GM10248 (cell line): ENCODE measurements at regions not wholly inside any gene's neighbourhood (a gene's known extent, or its start where the extent isn't known, plus 50 kb on each side); places are given as distances from the start of the nearest gene placed in this dataset.

Experiments used
- CTCF ChIA-PET: fragments of 300-600 bp; sonication (Branson Sonifier 250); formaldehyde crosslinking; extraction: SDS; loops from one replicate; lab custom pipeline; 2021; ENCODE audit warnings: antibody characterized with exemption; lab: Yijun Ruan, JAX
- POLR2A ChIA-PET: fragments of 350-650 bp; sonication (Branson Sonifier 250); formaldehyde crosslinking; extraction: SDS; loops from one replicate; lab custom pipeline; 2020; ENCODE audit warnings: antibody characterized with exemption; lab: Yijun Ruan, JAX
- DNase-seq: peaks from one replicate; pipeline ENCODE4 v3.0.0; 2012; ENCODE audit errors: extremely low spot score
- TF ChIP-seq, protein P1 (sequence below): IDR thresholded peaks from 2 replicates; pipeline ENCODE4 v1.5.1; 2012; ENCODE audit warnings: mild to moderate bottlenecking, low read depth; ENCODE audit errors: extremely low read depth, missing control alignments, control extremely low read depth

DNA sequence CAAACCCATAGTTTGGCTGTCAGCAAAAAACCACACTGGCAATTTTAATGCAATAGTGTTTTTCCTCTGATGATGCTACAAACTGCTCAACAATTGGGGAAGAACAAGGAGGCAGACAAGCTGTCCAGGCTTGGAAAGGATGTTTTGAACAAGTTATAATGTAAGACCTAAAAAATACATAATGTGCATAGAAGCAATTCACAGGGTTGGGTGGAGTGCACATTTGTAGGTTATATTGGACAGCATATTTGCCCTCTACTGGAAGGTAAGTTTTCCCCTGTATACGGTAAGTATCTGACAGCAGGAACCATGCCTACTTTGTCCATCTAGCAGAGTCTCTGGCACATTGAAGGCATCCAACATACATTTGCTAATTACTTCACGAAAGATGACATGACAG lies 114.3 kb upstream of the PUM3 start:
- TF ChIP-seq, protein P1, sequence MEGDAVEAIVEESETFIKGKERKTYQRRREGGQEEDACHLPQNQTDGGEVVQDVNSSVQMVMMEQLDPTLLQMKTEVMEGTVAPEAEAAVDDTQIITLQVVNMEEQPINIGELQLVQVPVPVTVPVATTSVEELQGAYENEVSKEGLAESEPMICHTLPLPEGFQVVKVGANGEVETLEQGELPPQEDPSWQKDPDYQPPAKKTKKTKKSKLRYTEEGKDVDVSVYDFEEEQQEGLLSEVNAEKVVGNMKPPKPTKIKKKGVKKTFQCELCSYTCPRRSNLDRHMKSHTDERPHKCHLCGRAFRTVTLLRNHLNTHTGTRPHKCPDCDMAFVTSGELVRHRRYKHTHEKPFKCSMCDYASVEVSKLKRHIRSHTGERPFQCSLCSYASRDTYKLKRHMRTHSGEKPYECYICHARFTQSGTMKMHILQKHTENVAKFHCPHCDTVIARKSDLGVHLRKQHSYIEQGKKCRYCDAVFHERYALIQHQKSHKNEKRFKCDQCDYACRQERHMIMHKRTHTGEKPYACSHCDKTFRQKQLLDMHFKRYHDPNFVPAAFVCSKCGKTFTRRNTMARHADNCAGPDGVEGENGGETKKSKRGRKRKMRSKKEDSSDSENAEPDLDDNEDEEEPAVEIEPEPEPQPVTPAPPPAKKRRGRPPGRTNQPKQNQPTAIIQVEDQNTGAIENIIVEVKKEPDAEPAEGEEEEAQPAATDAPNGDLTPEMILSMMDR, result no peak
- DNase-seq, result no peak
- ChIA-PET POLR2A (no interaction called here), CTCF (no interaction called here)

- ChIA-PET POLR2A (no interaction called here), CTCF (no interaction called here)
- TF ChIP-seq, protein P1, result no peak
- DNase-seq, result no peak
These were observed 113.8 kb upstream of the PUM3 start for GRCh38 chr9:2957656-2958200.

- DNase-seq, result no peak
- TF ChIP-seq, protein P1, result no peak
- CTCF ChIA-PET, result interaction anchor here (0.8 to 1.8 kb wide), 3 partner anchors 9 to 98 kb away, joined by 3 read pairs; no protein-coding TSS in a partner anchor
- POLR2A ChIA-PET, result no interaction called here
These were observed 111.7 kb upstream of the PUM3 start for GRCh38 chr9:2955575-2955974.

DNA sequence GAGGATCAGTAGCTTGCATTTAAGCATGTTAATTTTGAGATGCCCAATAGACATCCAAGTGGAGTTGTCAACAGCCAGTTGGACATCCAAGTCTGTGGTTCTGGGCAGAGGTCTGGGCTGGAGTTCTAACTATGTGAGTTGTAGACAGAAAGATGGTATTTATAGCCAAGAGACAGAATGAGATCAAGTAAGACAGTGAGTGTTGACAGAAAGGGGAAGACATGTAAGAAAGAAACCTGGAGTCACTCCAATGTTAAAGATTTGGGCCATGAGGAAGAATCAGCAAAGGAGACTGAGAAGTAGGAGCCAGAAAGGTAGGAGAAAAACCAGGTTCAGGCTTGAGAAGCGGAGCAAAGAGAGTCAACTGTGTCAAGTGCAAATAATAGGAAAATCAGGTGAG lies 95.5 kb upstream of the PUM3 start:
- POLR2A ChIA-PET, result no interaction called here
- CTCF ChIA-PET, result no interaction called here
- DNase-seq, result no peak
- TF ChIP-seq, protein P1, result no peak

- ChIA-PET CTCF (no interaction called here), POLR2A (no interaction called here)
- DNase-seq, result no peak
- TF ChIP-seq, protein P1, result no peak
These were observed 92.3 kb upstream of the PUM3 start for GRCh38 chr9:2936221-2936620.

DNA sequence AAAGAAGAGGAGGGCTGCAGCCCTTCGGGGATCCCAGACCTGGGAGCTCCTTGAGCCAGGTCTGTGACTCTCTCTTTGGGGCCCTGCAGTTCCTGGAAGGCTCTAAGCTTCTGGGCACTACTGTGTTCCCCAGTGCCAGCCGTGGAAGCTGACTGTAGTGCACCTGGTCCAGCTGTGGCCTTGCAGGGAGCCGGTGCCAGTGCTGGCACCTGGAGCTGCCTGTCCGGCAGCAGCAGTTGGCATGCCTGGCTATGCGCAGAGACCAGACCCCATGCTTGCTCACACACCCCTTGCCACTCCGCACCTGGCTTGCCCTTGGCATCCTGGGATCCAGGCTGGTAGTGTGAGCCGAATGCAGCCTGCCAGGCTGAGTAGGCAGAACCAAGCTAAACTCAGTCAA lies 91.0 kb upstream of the PUM3 start:
- ChIA-PET CTCF (interaction anchor here (1.3 to 1.7 kb wide), 2 partner anchors 9 to 27 kb away, joined by 3 to 4 read pairs; no protein-coding TSS in a partner anchor), POLR2A (no interaction called here)
- TF ChIP-seq, protein P1, result no peak
- no peak for DNase-seq
